Activated B cell treated with CpG ODN at 0.5 μM for 24 hours (primary cell): ENCODE measurements at regions not wholly inside any gene's neighbourhood (a gene's known extent, or its start where the extent isn't known, plus 50 kb on each side); places are given as distances from the start of the nearest gene placed in this dataset.

Source experiments
- ATAC-seq: fragments of 200-7000 bp; cut with Tn5 transposase; one replicate; pipeline ENCODE4 v1.10.0; 2021; ENCODE audit warnings: low read depth, mild to moderate bottlenecking, moderate library complexity
- CTCF ChIA-PET: fragments of 350-600 bp; sonication (Branson Sonifier 250); formaldehyde crosslinking; loops from one replicate; lab custom pipeline; 2021; ENCODE audit warnings: antibody characterized with exemption; lab: Charles Lee
- POLR2A ChIA-PET: fragments of 350-600 bp; sonication (Branson Sonifier 250); formaldehyde crosslinking; loops from one replicate; lab custom pipeline; 2021; ENCODE audit warnings: antibody characterized with exemption; lab: Charles Lee
- DNase-seq: peaks from one replicate; pipeline ENCODE4 v3.0.0; 2022
- H3K27ac Mint-ChIP-seq: one replicate; pipeline ENCODE4 v1.8.0; 2020; ENCODE audit warnings: mixed read lengths
- H3K27me3 Mint-ChIP-seq: one replicate; pipeline ENCODE4 v1.8.0; 2021; ENCODE audit warnings: mixed read lengths
- H3K36me3 Mint-ChIP-seq: one replicate; pipeline ENCODE4 v1.8.0; 2021; ENCODE audit warnings: low read depth, mixed read lengths
- H3K4me1 Mint-ChIP-seq: one replicate; pipeline ENCODE4 v1.8.0; 2021; ENCODE audit warnings: mixed read lengths
- H3K4me3 Mint-ChIP-seq: one replicate; pipeline ENCODE4 v1.8.0; 2020; ENCODE audit warnings: mild to moderate bottlenecking, mixed read lengths
- H3K9me3 Mint-ChIP-seq: one replicate; pipeline ENCODE4 v1.8.0; 2020; ENCODE audit warnings: mixed read lengths
- intact Hi-C: fragments of 100-400 bp; cut with micrococcal nuclease; formaldehyde crosslinking; loops from one replicate; pipeline ENCODE4 v1.15.1; 2024
- TF ChIP-seq, protein P1 (sequence below): fragments of 200-600 bp; IDR thresholded peaks from one replicate; pipeline ENCODE4 v1.8.0; 2022; ENCODE audit warnings: antibody characterized with exemption, mild to moderate bottlenecking

GRCh38 chr11:116330439-116331185, 442.2 kb downstream of the BUD13 start:
- H3K4me3 Mint-ChIP-seq = no peak overlapping the region
- ChIA-PET POLR2A (no interaction called here), CTCF (no interaction called here)
- intact Hi-C loops = no loop called here
- peaks cover 3% of the 10 kb centered on the region for H3K27me3 Mint-ChIP-seq
- ATAC-seq = no peak
- no peaks in the 10 kb centered on the region for H3K4me1 Mint-ChIP-seq
- TF ChIP-seq, protein P1, sequence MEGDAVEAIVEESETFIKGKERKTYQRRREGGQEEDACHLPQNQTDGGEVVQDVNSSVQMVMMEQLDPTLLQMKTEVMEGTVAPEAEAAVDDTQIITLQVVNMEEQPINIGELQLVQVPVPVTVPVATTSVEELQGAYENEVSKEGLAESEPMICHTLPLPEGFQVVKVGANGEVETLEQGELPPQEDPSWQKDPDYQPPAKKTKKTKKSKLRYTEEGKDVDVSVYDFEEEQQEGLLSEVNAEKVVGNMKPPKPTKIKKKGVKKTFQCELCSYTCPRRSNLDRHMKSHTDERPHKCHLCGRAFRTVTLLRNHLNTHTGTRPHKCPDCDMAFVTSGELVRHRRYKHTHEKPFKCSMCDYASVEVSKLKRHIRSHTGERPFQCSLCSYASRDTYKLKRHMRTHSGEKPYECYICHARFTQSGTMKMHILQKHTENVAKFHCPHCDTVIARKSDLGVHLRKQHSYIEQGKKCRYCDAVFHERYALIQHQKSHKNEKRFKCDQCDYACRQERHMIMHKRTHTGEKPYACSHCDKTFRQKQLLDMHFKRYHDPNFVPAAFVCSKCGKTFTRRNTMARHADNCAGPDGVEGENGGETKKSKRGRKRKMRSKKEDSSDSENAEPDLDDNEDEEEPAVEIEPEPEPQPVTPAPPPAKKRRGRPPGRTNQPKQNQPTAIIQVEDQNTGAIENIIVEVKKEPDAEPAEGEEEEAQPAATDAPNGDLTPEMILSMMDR = no peak
- no peaks in the 10 kb centered on the region for H3K36me3 Mint-ChIP-seq
- no peak overlapping the region for H3K27ac Mint-ChIP-seq
- no peak for DNase-seq
- no peaks in the 10 kb centered on the region for H3K9me3 Mint-ChIP-seq

- ChIA-PET CTCF (no interaction called here), POLR2A (no interaction called here)
- Mint-ChIP-seq H3K4me1 (no peaks in the 10 kb centered on the region), H3K36me3 (no peaks in the 10 kb centered on the region), H3K27me3 (peaks cover 3% of the 10 kb centered on the region), H3K9me3 (no peaks in the 10 kb centered on the region), H3K4me3 (no peak overlapping the region), H3K27ac (no peak overlapping the region)
- ATAC-seq (no peak), DNase-seq (no peak)
- TF ChIP-seq, protein P1 = no peak
- intact Hi-C loops = no loop called here
Measured at GRCh38 chr11:116329354-116330090, 443.3 kb downstream of the BUD13 start.

DNA sequence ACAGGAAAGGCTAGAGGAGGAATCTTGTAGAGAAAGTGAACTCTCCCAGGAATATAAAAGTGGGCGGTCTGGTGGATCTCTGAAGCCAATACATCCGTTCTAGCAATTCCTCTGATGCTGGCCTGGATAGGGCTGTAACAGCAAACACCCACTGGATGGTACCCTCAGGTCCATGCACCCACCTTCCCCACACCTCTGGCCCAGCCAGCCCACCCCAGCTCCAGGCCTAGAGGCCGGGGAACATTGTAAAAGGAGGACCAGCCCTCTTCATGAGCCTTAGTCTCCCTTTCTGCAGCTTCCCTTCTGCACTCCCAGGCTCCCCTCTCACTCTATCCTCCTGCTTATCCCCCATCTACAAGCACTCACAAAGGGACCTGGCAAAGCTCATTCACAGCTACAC, 443.9 kb downstream of the BUD13 start:
- Mint-ChIP-seq H3K4me1 (no peaks in the 10 kb centered on the region), H3K4me3 (no peak overlapping the region), H3K27ac (no peak overlapping the region), H3K9me3 (no peaks in the 10 kb centered on the region), H3K27me3 (peaks cover 3% of the 10 kb centered on the region), H3K36me3 (no peaks in the 10 kb centered on the region)
- POLR2A ChIA-PET = no interaction called here
- TF ChIP-seq, protein P1 = no peak
- no peak for ATAC-seq
- no peak for DNase-seq
- intact Hi-C loops = no loop called here
- CTCF ChIA-PET = no interaction called here

DNA sequence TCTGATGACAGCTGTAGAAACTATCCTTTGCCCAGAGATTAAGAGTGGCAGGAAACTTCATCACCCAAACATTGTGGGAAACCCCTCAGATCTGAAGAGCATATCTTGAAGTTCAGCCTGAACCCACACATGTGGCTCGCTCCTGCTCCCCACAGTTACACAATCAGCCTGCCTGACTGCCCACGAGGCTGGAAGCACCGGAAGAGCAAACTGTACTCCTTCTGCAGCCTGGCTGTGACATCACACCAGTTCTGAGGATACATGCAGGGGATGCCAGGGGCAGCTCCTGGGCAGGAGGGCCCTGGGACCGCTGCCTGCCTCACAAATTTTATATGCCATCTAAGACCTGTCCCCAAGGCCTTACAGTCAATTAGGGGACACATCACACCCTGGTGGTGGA, 444.4 kb downstream of the BUD13 start:
- no peak overlapping the region for H3K4me3 Mint-ChIP-seq
- H3K9me3 Mint-ChIP-seq = no peaks in the 10 kb centered on the region
- intact Hi-C loops = no loop called here
- no peak overlapping the region for H3K27ac Mint-ChIP-seq
- DNase-seq (no peak), ATAC-seq (no peak)
- TF ChIP-seq, protein P1 = no peak
- H3K36me3 Mint-ChIP-seq = no peaks in the 10 kb centered on the region
- H3K27me3 Mint-ChIP-seq = peaks cover 3% of the 10 kb centered on the region
- H3K4me1 Mint-ChIP-seq = no peaks in the 10 kb centered on the region
- ChIA-PET POLR2A (no interaction called here), CTCF (no interaction called here)

DNA sequence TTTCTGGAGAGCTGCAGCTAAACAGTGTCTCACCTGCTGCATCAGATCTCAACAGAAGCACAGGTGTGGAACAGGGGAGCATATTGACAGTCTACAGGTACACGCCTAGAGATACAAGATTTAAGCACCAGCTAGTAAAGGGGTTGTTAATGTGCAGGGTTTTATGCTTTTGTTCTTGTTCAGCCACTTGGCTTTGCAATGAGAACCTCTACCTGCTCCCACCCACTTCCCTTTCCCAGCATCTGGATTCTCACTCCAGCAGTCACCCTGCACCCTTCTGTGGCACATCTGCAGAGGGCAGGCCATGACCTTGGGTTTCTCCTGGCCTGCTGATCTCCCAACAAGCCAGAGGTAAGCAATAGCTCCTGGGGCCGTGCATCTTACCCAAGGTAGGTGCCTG, 446.6 kb downstream of the BUD13 start:
- Mint-ChIP-seq H3K9me3 (peaks cover under 1% of the 10 kb centered on the region), H3K27me3 (peaks cover 3% of the 10 kb centered on the region), H3K4me1 (no peaks in the 10 kb centered on the region), H3K27ac (no peak overlapping the region), H3K36me3 (no peaks in the 10 kb centered on the region), H3K4me3 (no peak overlapping the region)
- intact Hi-C loops = no loop called here
- TF ChIP-seq, protein P1 = no peak
- POLR2A ChIA-PET = no interaction called here
- ATAC-seq (no peak), DNase-seq (no peak)
- CTCF ChIA-PET = no interaction called here
